NAMALWA (cell line): ENCODE measurements at regions not wholly inside any gene's neighbourhood (a gene's known extent, or its start where the extent isn't known, plus 50 kb on each side); places are given as distances from the start of the nearest gene placed in this dataset.

Experiments
- DNase-seq: peaks from one replicate; pipeline ENCODE4 v3.0.0-alpha.2; 2015; ENCODE audit warnings: low spot score

- DNase-seq = no peak
Measured at GRCh38 chr4:177696438-177696966, 254.3 kb upstream of the AGA start.

DNA sequence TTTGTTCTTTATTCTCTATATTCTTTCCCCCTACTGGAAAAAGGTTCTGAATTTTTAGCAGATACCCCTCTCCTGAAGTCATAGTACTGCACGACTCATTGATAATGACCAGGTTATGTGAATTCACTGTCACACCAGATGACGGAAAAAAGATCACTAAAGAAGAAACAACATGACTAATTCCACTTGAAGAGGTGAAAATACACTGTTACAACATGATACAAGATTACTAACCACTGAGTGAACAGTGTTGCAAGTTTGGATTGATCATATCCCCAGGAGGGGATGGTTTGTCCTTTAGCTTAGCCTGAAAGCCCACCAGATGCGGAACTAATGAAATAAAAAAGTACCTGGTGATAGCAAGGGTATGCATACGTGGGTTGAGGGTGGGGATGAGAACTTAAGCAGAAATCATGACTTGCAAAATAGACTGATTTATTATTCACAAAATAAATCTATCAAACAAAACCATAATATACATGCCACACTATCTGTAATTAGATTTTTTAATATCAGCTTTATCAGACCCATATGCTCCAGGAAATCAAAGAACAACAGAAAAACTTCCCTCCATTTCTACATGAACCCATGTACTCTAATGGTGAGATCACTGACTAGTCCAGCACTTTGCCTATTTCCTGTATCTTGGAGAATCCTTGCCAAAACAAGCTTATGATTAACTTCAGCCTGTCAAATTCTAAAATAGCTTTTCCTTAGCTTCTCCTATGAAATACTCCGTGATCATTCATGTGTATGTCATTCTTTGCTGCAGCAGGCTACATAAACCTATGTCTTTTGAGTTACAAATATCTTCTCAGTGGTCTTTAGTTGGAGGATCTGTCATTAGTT lies 257.4 kb upstream of the AGA start:
- no peak for DNase-seq

GRCh38 chr4:177706916-177707315 lies 264.7 kb upstream of the AGA start:
- DNase-seq = no peak

DNA sequence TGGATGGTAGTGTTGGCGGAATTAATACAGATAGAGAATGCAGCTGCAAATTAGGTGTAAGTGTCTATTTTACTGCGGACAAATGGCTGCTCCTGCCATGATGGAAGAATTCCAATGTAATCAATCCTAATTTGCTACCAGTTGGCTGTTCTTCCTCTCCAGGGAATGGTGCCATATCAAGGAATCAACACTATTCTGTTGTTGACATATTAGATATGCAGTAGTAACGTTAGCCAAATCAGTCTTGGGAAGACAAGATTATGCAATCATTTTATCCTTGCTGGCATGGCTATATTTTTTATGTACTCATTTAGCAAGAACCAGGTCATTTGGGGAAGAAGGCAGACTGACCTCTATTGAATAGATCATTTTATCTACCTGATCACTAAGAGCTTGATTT lies 271.2 kb upstream of the AGA start:
- DNase-seq = no peak

- no peak for DNase-seq
Measured at GRCh38 chr4:177717407-177717806, 275.2 kb upstream of the AGA start.

GRCh38 chr4:177718514-177718913 lies 276.3 kb upstream of the AGA start:
- DNase-seq = no peak

DNA sequence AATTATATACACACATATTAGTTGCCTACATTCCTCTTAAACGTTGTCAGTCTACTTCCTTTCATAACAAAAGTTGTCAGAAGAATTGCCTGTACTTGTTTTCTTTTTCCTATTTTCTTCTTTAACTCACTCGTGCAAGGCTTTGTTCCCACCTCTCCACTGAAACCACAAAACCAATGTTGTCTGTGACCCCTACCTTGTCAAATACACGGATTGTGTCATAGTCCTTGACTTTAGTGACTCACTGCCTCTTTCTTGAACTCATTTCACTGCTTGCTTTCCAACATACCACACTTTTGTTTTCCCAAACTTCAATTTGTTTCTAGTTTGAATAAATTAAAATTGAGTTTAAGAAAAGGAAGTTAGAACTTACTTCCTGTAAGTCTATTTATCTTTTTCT lies 283.9 kb upstream of the AGA start:
- no peak for DNase-seq

DNA sequence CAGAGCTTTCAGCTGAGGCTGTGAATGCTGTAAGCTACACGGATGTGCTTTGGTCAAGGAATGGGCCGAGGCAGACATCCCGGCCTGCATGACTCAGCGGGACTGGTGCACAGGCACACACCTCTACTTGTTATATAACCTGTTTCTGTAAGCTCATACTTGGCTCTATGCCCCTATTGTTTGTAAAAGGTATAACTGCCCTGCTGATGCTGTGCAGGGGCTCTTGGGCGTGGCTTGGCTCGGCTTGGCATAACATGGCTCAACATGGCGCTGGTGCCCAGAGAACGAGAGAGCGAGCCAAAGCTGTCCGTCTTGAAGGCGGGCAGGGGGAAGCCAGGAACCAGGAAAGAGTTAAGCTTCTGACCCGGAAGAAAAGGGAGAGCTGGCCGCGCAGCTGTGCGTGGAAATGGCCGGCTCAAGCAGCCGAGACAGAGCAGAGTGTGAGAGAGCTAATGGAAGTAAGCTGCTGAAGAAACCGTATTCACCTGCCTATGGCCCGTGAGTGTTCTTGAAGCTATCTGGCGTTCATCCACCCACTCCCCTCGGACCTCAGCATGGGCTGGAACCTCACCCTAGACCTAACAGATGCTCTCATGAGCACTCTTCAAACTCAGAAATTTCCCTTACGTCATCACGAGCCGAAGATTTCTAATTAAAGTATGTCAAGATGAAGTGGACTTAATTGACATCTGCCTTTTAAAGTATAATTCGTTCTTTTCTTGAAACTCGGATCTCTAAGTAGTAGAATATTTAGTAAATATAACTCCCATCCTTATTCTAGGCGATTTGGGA lies 286.3 kb upstream of the AGA start:
- no peak for DNase-seq

DNA sequence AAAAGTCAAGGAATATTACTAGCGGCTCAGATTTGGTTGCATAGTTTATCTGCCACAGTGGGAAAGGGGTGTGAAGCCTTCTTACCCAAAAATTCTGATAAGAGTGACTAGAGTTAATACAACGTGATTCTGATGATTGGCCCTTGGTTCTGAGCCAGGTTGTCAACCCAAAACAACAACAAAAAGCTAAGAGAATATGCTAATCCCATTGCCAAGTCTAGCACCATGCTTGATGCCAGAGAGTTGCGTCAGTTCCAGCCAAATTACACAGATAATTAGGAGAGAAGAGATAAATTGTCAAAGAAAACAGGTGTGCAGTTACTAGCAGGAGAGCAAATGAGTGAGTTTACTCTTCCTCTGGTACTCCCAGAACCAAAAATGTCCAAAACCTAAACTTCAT lies 287.4 kb upstream of the AGA start:
- DNase-seq = no peak

- no peak for DNase-seq
Measured at GRCh38 chr4:177737387-177737940, 295.2 kb upstream of the AGA start.

- no peak for DNase-seq
Measured at GRCh38 chr4:177740563-177740962, 298.3 kb upstream of the AGA start.

DNA sequence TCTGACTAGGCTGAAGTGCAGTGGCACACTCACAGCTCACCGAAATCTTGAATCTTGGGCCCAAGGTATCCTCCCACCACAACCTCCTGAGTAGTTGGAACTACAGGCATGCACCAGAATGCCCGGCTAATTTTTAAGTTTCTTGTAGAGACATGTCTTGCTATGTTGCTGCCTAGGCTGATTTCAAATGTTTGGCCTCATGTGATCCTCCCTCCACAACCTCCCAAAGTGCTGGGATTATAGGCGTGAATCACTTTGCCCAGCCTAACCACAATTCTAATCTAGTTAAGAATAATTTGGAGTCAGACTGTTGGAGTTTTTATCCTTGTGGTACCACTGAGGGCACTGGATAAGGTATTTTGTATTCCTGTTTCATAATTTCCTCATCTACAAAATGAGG lies 317.5 kb upstream of the AGA start:
- DNase-seq = no peak

- DNase-seq = no peak
Measured at GRCh38 chr4:177761692-177762091, 319.5 kb upstream of the AGA start.

DNA sequence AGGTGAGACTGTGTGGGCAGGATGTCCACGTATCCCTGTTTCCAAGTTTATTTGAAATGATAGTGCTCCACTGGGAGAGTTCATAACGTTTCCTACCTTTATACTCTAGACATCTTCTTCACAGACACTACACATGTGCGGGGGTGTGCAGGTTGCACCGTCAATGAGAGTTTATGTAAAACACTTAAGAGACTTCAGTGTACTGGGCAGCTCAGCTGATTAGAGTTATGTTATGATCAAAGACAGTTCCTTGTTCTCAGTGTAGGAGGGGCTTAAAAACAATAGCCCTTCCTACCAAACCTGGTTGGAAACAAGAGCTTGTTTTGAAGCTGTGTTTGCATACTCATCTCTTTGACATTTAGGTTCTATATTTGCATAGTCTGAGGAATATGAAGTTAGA lies 326.9 kb upstream of the AGA start:
- no peak for DNase-seq

- no peak for DNase-seq
Measured at GRCh38 chr4:177770776-177771175, 328.5 kb upstream of the AGA start.

- DNase-seq = no peak
Measured at GRCh38 chr4:177771645-177772044, 329.4 kb upstream of the AGA start.

- no peak for DNase-seq
Measured at GRCh38 chr4:177778623-177779022, 336.4 kb upstream of the AGA start.

- no peak for DNase-seq
Measured at GRCh38 chr4:177785000-177785399, 342.8 kb upstream of the AGA start.

GRCh38 chr4:177789610-177790009 lies 347.4 kb upstream of the AGA start:
- DNase-seq = no peak

GRCh38 chr4:177791188-177791587 lies 349.0 kb upstream of the AGA start:
- no peak for DNase-seq

DNA sequence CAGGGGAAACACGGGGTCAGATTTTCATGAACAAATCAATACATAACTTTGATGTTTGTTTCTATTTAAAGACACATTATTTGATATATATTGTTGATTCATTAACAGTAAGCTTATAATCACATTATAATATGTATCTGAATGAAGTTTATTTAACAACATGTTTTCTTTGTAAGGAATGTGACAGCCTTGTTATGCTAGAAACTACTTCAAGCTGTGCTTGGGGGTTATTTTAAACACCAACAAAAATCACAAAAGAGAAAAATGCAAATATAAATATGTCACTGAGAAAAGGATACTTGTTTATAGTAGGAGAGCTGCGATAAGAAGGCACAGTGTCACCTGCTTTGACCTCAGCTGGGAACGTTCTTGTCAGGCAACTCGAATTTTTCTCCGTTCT lies 354.6 kb upstream of the AGA start:
- DNase-seq = no peak

GRCh38 chr4:177798161-177798560 lies 355.9 kb upstream of the AGA start:
- DNase-seq = no peak

DNA sequence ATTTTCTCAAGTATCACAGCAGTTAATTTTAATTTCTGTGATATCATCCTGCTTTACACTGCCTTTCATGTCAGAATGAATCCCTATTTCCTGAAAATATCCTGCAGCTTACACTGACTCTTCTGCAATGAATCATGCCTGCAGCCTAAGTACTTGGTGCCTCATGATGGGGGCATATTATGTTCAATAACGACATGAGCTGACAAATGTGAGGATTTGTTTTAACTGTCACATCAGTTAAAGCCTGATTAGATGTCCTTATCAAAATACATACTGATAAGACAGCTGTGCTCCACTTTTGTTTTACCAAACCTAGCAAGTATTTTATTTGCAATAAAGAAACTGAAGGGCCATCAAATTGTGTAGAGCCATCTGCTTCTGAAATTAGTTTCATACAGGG lies 359.9 kb upstream of the AGA start:
- no peak for DNase-seq
